ENCODE measurements at regions not wholly inside any gene's neighbourhood (a gene's known extent, or its start where the extent isn't known, plus 50 kb on each side); places are given as distances from the start of the nearest gene placed in this dataset.
"Not testable (repeated sequence)": the region's sequence is repeated elsewhere in the genome, so short reads cannot be mapped to it uniquely, and the experiment has no call there.

DNA sequence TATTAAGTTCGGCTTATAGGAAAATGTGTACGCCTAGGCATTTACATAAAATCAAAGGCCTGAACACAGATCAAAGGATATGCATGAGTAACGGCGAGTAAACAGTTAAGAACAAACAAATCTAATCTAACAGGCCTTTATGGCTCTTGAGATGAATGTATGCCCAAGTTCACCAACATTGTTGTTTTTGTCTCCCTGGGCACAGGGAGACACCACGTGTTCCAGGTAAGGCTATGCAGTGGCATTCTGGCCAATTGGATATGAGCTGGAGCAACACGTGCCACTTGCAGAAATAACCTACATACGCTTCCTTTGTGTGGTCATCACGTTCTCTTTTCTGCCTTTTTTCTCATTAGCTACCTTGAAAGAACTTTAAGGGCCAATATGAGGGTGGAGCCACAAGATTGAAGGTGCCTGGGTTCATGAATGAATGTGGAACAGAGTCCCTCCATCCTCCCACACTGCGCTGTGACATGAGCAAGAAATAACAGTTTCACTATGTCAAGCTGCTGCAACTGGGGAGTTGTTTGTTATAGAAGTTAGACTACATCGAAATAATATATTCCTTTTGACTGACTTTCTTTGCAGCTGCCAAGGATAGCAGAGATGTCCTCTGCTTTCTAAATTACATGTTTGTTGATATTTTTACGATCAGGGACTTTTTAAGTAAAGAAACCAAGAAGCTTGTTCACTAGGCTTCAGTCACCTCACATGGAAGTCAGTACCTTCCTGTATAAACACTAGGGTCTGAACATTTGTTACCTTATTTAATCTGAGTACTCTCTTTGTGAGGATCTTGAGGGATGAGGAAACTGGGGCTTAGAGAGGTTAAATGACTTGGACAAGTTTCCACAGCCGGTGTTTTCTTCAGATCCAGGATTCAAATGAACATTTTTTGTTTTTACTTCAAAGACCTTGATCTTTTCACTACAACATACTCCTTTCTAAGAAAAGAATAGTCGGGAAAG, 427.5 kb upstream of the TBL1XR1 start:
- no peak for DNase-seq (ENCODE audit: low spot score)

DNA sequence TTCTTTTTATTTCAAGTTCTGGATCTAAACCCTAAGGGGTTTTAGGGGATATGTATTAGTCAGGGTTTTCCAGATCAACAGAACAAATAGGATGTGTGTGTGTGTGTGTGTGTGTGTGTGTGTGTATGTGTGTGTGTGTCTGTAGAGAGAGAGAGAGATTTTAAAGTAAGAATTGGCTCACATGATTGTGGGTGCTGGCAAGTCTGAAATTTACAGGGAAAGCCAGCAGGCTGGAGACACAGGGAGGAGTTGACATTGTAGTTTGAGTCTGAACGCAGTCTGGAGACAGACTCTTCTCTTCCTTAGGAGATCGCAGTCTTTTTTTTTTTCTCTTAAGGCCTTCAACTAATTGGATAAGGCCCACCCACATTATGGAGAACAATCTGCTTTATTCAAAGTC, 428.8 kb upstream of the TBL1XR1 start:
- DNase-seq (ENCODE audit: low spot score): no peak

- DNase-seq (ENCODE audit: low spot score): not testable (repeated sequence)
These were observed 430.9 kb upstream of the TBL1XR1 start for GRCh38 chr3:177628095-177628719.

GRCh38 chr3:177629276-177629675, 432.0 kb upstream of the TBL1XR1 start:
- DNase-seq (ENCODE audit: low spot score): no peak

DNA sequence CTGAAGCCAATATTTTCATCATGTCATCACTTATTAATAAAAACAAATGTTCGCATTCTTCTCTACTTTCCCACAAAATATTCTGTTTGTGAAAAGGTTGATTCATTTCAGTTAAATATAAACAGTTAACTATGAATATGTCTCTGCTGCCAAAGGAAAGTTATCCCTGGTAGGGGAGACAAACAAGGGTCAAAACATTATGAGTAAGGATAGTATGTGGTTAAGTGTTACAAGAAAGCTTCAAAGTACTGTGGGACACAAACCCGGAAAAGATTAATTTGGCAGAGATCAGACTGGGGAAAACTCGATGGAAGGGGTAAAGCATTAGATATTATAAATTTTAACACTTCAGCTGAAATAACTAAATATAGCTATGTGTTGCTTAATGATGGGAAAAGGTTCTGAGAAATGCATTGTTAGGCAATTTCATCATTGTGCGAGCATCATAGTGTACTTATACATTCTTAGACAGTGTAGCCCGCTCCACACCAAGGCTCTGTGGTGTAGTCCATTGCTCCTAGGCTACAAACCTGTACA, 436.5 kb upstream of the TBL1XR1 start:
- DNase-seq (ENCODE audit: low spot score): no peak

- not testable (repeated sequence) for DNase-seq (ENCODE audit: low spot score)
These were observed 438.4 kb upstream of the TBL1XR1 start for GRCh38 chr3:177635601-177636106.

- DNase-seq (ENCODE audit: low spot score): no peak
These were observed 443.2 kb upstream of the TBL1XR1 start for GRCh38 chr3:177640319-177640965.

- DNase-seq (ENCODE audit: low spot score): no peak
These were observed 443.9 kb upstream of the TBL1XR1 start for GRCh38 chr3:177641206-177641605.

- no peak for DNase-seq (ENCODE audit: low spot score)
These were observed 444.9 kb upstream of the TBL1XR1 start for GRCh38 chr3:177642042-177642803.

- DNase-seq (ENCODE audit: low spot score): no peak
These were observed 445.5 kb upstream of the TBL1XR1 start for GRCh38 chr3:177642804-177643125.

- no peak for DNase-seq (ENCODE audit: low spot score)
These were observed 449.5 kb upstream of the TBL1XR1 start for GRCh38 chr3:177646749-177647148.

GRCh38 chr3:177647341-177647740, 450.1 kb upstream of the TBL1XR1 start:
- no peak for DNase-seq (ENCODE audit: low spot score)

DNA sequence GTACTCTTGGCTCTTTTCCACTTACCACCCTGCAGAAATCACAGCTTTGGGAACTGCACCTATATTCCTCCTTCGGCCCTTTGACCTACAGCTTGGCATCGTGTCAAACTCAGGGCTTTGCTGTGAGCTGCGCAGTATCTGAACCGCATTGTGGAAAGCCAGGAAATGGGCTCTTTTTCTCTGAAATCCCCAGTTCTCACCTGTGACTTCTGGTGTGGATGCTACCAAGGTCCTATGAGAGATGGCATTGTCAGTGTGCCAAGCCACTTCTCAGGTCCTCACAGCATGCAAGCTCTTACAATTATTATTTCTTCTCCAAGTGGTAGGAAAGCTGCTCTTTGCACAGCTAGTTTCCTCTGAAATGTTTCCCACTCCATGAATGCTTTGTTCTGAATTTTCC, 450.6 kb upstream of the TBL1XR1 start:
- no peak for DNase-seq (ENCODE audit: low spot score)

- DNase-seq (ENCODE audit: low spot score): no peak
These were observed 455.4 kb upstream of the TBL1XR1 start for GRCh38 chr3:177652556-177653291.

DNA sequence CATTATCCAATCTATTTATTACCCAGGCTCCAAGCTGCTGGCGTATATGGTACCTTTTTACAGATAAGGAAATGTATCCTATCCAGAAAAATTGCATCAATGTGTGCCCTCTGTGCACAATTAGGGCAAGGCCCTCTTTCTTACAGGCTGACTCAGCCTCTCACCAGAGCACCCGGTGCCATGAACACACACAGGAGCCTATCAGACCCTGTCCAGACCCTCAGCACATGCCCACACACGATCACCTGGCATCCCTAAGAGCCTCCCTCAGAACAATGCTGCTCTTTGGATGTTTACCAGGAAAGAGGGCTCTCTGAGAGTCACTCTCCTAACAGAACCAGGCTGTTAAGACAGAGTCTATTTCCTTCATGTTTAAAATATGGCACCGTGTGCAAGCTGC, 460.0 kb upstream of the TBL1XR1 start:
- DNase-seq (ENCODE audit: low spot score): no peak

DNA sequence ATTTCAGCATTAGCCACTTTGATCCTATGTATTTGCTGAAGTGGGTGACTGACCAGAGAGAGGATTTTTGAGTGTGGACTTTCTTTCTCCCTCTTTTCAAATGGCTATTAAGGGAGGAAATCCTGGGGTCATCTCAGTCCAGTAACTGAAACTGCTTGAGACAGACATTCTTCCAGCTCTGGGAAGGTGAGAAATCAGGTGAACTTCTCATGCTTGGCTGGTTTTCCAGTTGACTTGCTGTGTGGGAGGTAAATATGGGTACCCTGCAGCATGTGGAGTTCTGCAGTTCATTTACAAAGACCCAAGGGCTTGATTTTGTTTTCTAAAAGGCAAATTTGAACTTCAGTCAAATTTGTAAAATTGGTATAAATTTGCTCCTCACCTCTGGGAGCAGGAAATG, 461.1 kb upstream of the TBL1XR1 start:
- no peak for DNase-seq (ENCODE audit: low spot score)

DNA sequence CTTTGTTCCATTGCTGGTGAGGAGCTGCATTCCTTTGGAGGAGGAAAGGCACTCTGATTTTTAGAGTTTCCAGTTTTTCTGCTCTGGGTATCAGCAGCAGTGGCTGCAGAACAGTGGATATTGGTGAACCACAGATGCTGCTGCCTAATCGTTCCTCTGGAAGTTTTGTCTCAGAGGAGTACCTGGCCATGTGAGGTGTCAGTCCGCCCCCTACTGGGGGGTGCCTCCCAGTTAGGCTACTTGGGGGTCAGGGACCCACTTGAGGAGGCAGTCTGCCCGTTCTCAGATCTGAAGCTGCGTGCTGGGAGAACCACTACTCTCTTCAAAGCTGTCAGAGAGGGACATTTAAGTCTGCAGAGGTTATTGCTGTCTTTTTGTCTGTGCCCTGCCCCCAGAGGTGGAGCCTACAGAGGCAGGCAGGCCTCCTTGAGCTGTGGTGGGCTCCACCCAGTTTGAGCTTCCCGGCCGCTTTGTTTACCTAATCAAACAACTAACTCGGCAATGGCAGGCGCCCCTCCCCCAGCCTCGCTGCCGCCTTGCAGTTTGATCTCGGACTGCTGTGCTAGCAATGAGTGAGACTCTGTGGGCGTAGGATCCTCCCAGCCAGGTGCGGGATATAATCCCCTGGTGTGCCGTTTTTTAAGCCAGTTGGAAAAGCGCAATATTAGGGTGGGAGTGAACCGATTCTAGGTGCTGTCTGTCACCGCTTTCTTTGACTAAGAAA, 467.3 kb upstream of the TBL1XR1 start:
- not testable (repeated sequence) for DNase-seq (ENCODE audit: low spot score)

DNA sequence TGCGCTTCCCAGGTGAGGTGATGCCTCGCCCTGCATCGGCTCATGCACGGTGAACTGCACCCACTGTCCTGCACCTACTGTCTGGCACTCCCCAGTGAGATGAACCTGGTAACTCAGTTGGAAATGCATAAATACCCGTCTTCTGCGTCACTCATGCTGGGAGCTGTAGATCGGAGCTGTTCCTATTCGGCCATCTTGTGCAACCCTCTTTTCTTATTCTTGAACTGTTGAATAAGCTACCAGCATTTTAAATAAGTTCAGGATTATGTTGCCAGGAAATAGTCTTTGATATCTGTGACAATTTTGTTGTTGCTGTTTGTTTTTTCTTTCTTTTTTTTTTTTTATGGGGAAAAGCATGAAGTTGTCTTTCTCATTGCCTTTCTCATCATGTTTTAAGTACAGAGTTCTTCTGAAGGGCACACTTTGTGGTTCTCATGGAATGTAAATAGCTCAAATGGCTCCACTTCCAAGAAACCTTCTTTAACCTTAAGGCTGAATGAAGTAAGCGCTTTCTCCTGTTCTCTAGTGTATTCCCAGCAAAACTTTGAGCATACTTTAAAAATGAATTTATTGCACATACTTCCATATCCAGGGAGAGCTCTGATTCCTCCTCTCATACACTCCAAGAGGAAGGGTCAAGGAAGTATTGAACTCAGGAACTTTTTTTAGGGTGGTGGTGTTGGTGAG, 468.0 kb upstream of the TBL1XR1 start:
- peak; percentile 63 for DNase-seq (ENCODE audit: low spot score)

DNA sequence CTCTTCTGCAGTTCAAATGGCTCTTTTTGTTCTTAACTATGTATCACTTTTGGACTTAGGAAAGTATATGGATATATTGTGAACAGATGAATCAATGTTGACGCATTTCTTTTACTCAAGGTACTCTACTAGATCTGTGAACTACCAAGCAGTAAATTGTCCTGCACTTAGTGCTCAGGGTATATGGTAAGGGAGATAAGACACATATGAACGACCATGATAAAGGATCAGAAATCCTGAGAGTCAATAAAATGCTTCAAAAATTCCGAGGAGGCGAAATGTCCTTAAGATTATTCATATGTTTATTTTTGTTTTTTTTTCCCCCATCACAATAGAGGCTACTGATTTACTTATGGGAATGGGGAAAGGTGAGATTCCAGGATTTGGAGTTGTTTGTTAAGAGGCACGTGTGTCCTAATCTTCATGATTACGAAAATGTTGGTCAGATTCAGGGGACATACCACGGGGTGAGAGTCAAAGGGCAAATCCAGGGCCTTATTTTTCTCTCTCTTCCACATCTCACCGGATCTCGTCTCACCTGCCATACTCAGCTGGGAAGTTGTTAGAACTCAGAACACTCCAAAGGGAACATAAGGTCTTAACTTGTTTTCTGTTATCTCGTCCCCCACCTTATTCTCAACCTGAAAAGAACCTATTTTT, 475.1 kb upstream of the TBL1XR1 start:
- DNase-seq (ENCODE audit: low spot score): no peak
